PFSK-1 (cell line): ENCODE measurements at regions not wholly inside any gene's neighbourhood (a gene's known extent, or its start where the extent isn't known, plus 50 kb on each side); places are given as distances from the start of the nearest gene placed in this dataset.

Experiments
- FOXP2 ChIP-seq: optimal IDR thresholded peaks from 2 replicates; pipeline ENCODE3; 2011; ENCODE audit warnings: borderline replicate concordance, control low read depth, inconsistent platforms; ENCODE audit not compliant: insufficient read depth; ENCODE audit errors: extremely low read length, extremely low read depth
- POLR2AphosphoS5 ChIP-seq: IDR thresholded peaks from 2 replicates; pipeline ENCODE4 v1.6.1; 2012; ENCODE audit warnings: low read depth, mild to moderate bottlenecking, control low read depth, low read length, moderate library complexity
- REST ChIP-seq, 2 experiments: IDR thresholded peaks; 2 replicates each; pipeline versions ENCODE4 v1.6.1 to v1.8.0; 2011 to 2012; ENCODE audit warnings: low read depth in 2 of 2, low read length in 2 of 2, control low read depth in 1 of 2, inconsistent platforms in 1 of 2, mild to moderate bottlenecking in 1 of 2, moderate library complexity in 1 of 2; ENCODE audit not compliant: insufficient read depth in 1 of 2
- SIN3A ChIP-seq: IDR thresholded peaks from 2 replicates; pipeline ENCODE4 v1.6.1; 2012; ENCODE audit warnings: mild to moderate bottlenecking, low read length, moderate library complexity, borderline replicate concordance; ENCODE audit not compliant: insufficient read depth
- TAF1 ChIP-seq: IDR thresholded peaks from 2 replicates; pipeline ENCODE4 v1.6.1; 2012; ENCODE audit warnings: low read length, control low read depth, borderline replicate concordance; ENCODE audit not compliant: insufficient read depth

DNA sequence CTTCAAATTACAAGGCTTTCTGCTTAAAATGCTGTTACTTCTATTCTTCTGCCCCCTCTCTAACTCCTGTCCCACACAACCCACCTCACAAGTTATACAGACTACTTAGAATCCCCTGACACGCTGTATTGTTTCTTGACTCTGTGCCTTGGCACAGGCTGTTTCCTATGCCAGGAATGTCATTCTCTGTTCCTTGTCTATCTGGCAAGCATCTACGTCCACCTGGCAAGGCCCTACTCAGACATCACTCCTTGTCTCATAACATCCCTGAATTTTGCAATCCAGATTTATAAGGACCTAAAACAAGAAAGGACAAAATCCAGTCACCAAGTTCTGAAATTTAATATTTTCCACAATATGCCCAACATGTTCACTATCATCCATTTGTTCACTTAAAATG lies 182.0 kb upstream of the CHRM3 start:
- TF ChIP-seq POLR2AphosphoS5 = no peak
- no peak for TF ChIP-seq REST (IDR thresholded peaks at IDR 0.05; ENCODE audit: insufficient read depth in 1 of 2, low read depth in 2 of 2, low read length in 2 of 2)
- TF ChIP-seq TAF1 = no peak
- no peak for TF ChIP-seq SIN3A
- no peak for TF ChIP-seq FOXP2
